Right lobe of liver (tissue), 4 donors: ENCODE measurements at regions not wholly inside any gene's neighbourhood (a gene's known extent, or its start where the extent isn't known, plus 50 kb on each side); places are given as distances from the start of the nearest gene placed in this dataset.

Source experiments
- CTCF ChIP-seq, 4 donors: fragments of 200-600 bp in 3 of 4; fragments of 450-650 bp in 1 of 4; IDR thresholded peaks; one replicate each; pipeline versions ENCODE4 v1.5.1 to v1.8.0; 2016 to 2022; ENCODE audit warnings: antibody characterized with exemption in 4 of 4, mild to moderate bottlenecking in 2 of 4
- POLR2A ChIP-seq: fragments of 450-650 bp; IDR thresholded peaks from one replicate; pipeline ENCODE4 v1.6.1; 2017; ENCODE audit warnings: antibody characterized with exemption, mild to moderate bottlenecking
- donor health status: DM: no; HTN: no; CAD: no.
- donor health status: DM: no; HTN: no; CAD: no.
- donor health status: DM: no; HTN: yes; CAD: no.

- TF ChIP-seq CTCF (IDR thresholded peaks at IDR 0.05) (no peak), POLR2A (no peak)
Measured at GRCh38 chr10:84999929-85000328, 671.5 kb downstream of the CCSER2 start.
